Epithelial cell of esophagus (primary cell): ENCODE measurements at regions not wholly inside any gene's neighbourhood (a gene's known extent, or its start where the extent isn't known, plus 50 kb on each side); places are given as distances from the start of the nearest gene placed in this dataset.
"Not testable (repeated sequence)": the region's sequence is repeated elsewhere in the genome, so short reads cannot be mapped to it uniquely, and the experiment has no call there.

ENCODE experiments used
- DNase-seq: peaks from one replicate; pipeline ENCODE4 v3.0.0; 2010; ENCODE audit warnings: low read depth
- H3K4me3 ChIP-seq: 2 replicates; pipeline ENCODE4 v1.5.1; 2011; ENCODE audit warnings: mild to moderate bottlenecking, low read length, control low read depth
- CTCF ChIP-seq: IDR thresholded peaks from 2 replicates; pipeline ENCODE4 v1.5.1; 2011; ENCODE audit warnings: low read depth, mild to moderate bottlenecking, low read length, control low read depth, inconsistent platforms; ENCODE audit not compliant: insufficient read depth; ENCODE audit errors: missing control alignments

GRCh38 chr7:93678185-93678584, 103.7 kb upstream of the CALCR start:
- H3K4me3 ChIP-seq = no peak overlapping the region
- no peak for DNase-seq
- no peak for TF ChIP-seq CTCF

GRCh38 chr7:93663561-93664299, 89.2 kb upstream of the CALCR start:
- no peak overlapping the region for H3K4me3 ChIP-seq
- DNase-seq = no peak
- no peak for TF ChIP-seq CTCF

GRCh38 chr7:93658163-93658562, 83.6 kb upstream of the CALCR start:
- DNase-seq, H3K4me3 ChIP-seq: not testable (repeated sequence)

GRCh38 chr7:93651603-93652159, 77.2 kb upstream of the CALCR start:
- DNase-seq = no peak
- H3K4me3 ChIP-seq = no peak overlapping the region
- TF ChIP-seq CTCF = no peak

- DNase-seq = no peak
- no peak overlapping the region for H3K4me3 ChIP-seq
- TF ChIP-seq CTCF = no peak
Measured at GRCh38 chr7:93646538-93646937, 72.0 kb upstream of the CALCR start.

- no peak for DNase-seq
- no peak for TF ChIP-seq CTCF
- H3K4me3 ChIP-seq = no peak overlapping the region
Measured at GRCh38 chr7:93636276-93636675, 61.8 kb upstream of the CALCR start.

GRCh38 chr7:93632371-93632770, 57.8 kb upstream of the CALCR start:
- H3K4me3 ChIP-seq = no peak overlapping the region
- no peak for DNase-seq
- no peak for TF ChIP-seq CTCF
